GM18505 (cell line): ENCODE measurements at regions not wholly inside any gene's neighbourhood (a gene's known extent, or its start where the extent isn't known, plus 50 kb on each side); places are given as distances from the start of the nearest gene placed in this dataset.

Experiments
- ATAC-seq: cut with Tn5 transposase; IDR thresholded peaks from one replicate; pipeline ENCODE4 v1.9.1; 2021; ENCODE audit not compliant: unreplicated experiment
- POLR2A ChIP-seq: IDR thresholded peaks from 4 replicates; pipeline ENCODE4 v1.6.1; 2011; ENCODE audit warnings: borderline replicate concordance; ENCODE audit not compliant: insufficient read depth, insufficient read length; ENCODE audit errors: extremely low read depth

- no peak for TF ChIP-seq POLR2A
Observed at GRCh38 chr15:70348226-70348543, 250.5 kb upstream of the TLE3 start.

GRCh38 chr15:70347321-70348225, 249.9 kb upstream of the TLE3 start:
- no peak for TF ChIP-seq POLR2A
- no peak for ATAC-seq

More at GRCh38 chr15:70348226-70348543, 250.5 kb upstream of the TLE3 start:
- no peak for ATAC-seq

- ATAC-seq, result no peak
- TF ChIP-seq POLR2A, result no peak
Observed at GRCh38 chr15:70345251-70346019, 247.7 kb upstream of the TLE3 start.

GRCh38 chr15:70344666-70345065, 246.9 kb upstream of the TLE3 start:
- no peak for ATAC-seq
- no peak for TF ChIP-seq POLR2A

- ATAC-seq, result no peak
- no peak for TF ChIP-seq POLR2A
Observed at GRCh38 chr15:70343961-70344621, 246.4 kb upstream of the TLE3 start.

GRCh38 chr15:70342554-70343548, 245.1 kb upstream of the TLE3 start:
- no peak for TF ChIP-seq POLR2A
- no peak for ATAC-seq

- ATAC-seq, result no peak
- no peak for TF ChIP-seq POLR2A
Observed at GRCh38 chr15:70342141-70342540, 244.4 kb upstream of the TLE3 start.

- no peak for ATAC-seq
- no peak for TF ChIP-seq POLR2A
Observed at GRCh38 chr15:70341566-70341965, 243.8 kb upstream of the TLE3 start.

GRCh38 chr15:70340494-70340870, 242.8 kb upstream of the TLE3 start:
- no peak for ATAC-seq
- no peak for TF ChIP-seq POLR2A

GRCh38 chr15:70339571-70340493, 242.1 kb upstream of the TLE3 start:
- no peak for TF ChIP-seq POLR2A
- ATAC-seq, result no peak

- ATAC-seq, result no peak
- TF ChIP-seq POLR2A, result no peak
Observed at GRCh38 chr15:70337277-70338186, 239.8 kb upstream of the TLE3 start.
